IMR-90 (cell line): ENCODE measurements at regions not wholly inside any gene's neighbourhood (a gene's known extent, or its start where the extent isn't known, plus 50 kb on each side); places are given as distances from the start of the nearest gene placed in this dataset.
A peak's percentile ranks its signal among the peaks of the same experiment; 100 is the strongest.

ENCODE experiments used
- ATAC-seq: fragments of 200-7000 bp; cut with Tn5 transposase; 2 replicates; pipeline ENCODE4 v1.9.1; 2020; ENCODE audit warnings: low read depth, mild to moderate bottlenecking, moderate library complexity
- BruUV-seq: library from RNA; stranded (reverse); fragments of 400-500 nt; replicated peaks from 2 replicates; lab custom pipeline; 2021; lab: Mats Ljungman, UMichigan
- CTCF ChIA-PET: fragments of 300-600 bp; formaldehyde crosslinking; extraction: SDS; loops from one replicate; lab custom pipeline; 2021; ENCODE audit warnings: antibody characterized with exemption; lab: Yijun Ruan, JAX
- POLR2A ChIA-PET: fragments of 300-600 bp; sonication (Branson Sonifier 250); formaldehyde crosslinking; loops from one replicate; lab custom pipeline; 2022; ENCODE audit warnings: antibody characterized with exemption; ENCODE audit not compliant: unreplicated experiment; lab: Charles Lee
- DNase-seq: peaks from one replicate; pipeline ENCODE4 v3.0.0; 2013
- H2AFZ ChIP-seq: replicated peaks from 2 replicates; pipeline ENCODE3; 2013; ENCODE audit warnings: low read length, mild to moderate bottlenecking; ENCODE audit not compliant: poor library complexity
- H2AK5ac ChIP-seq: 2 replicates; pipeline ENCODE4 v1.6.1; 2013; ENCODE audit warnings: low read depth, low read length, inconsistent platforms
- H2AK9ac ChIP-seq: replicated peaks from 2 replicates; pipeline ENCODE3; 2013; ENCODE audit warnings: mild to moderate bottlenecking, low read depth, low read length, moderate library complexity; ENCODE audit not compliant: poor library complexity
- H2BK120ac ChIP-seq: 2 replicates; pipeline ENCODE4 v1.6.1; 2013; ENCODE audit warnings: low read depth, low read length, inconsistent platforms
- H2BK15ac ChIP-seq: 3 replicates; pipeline ENCODE4 v1.6.1; 2013; ENCODE audit warnings: low read depth, low read length, inconsistent platforms
- H2BK20ac ChIP-seq: 2 replicates; pipeline ENCODE4 v1.6.1; 2013; ENCODE audit warnings: low read depth, mild to moderate bottlenecking, inconsistent platforms, low read length, moderate library complexity
- H2BK5ac ChIP-seq: 2 replicates; pipeline ENCODE4 v1.6.1; 2013; ENCODE audit warnings: mild to moderate bottlenecking, low read depth, low read length, inconsistent platforms; ENCODE audit not compliant: poor library complexity, severe bottlenecking
- H3K14ac ChIP-seq: replicated peaks from 2 replicates; pipeline ENCODE4 v1.6.1; 2013; ENCODE audit warnings: low read depth, low read length, inconsistent platforms
- H3K18ac ChIP-seq: 2 replicates; pipeline ENCODE4 v1.6.1; 2013; ENCODE audit warnings: low read depth, low read length, control low read depth
- H3K23ac ChIP-seq: 2 replicates; pipeline ENCODE4 v1.6.1; 2013; ENCODE audit warnings: low read depth, low read length, inconsistent platforms
- H3K27ac ChIP-seq: 2 replicates; pipeline ENCODE4 v1.5.1; 2013; ENCODE audit warnings: mild to moderate bottlenecking, control low read depth, low read length; ENCODE audit not compliant: insufficient read depth
- H3K27me3 ChIP-seq: 2 replicates; pipeline ENCODE4 v1.6.1; 2013; ENCODE audit warnings: low read length; ENCODE audit not compliant: control insufficient read depth, insufficient read depth
- H3K36me3 ChIP-seq: 2 replicates; pipeline ENCODE4 v1.6.1; 2013; ENCODE audit warnings: low read length, mixed read lengths; ENCODE audit not compliant: control insufficient read depth, insufficient read depth
- H3K4ac ChIP-seq: 2 replicates; pipeline ENCODE4 v1.6.1; 2013; ENCODE audit warnings: low read depth, low read length, inconsistent platforms
- H3K4me1 ChIP-seq: 2 replicates; pipeline ENCODE4 v1.6.1; 2013; ENCODE audit warnings: low read length, mixed read lengths; ENCODE audit not compliant: control insufficient read depth, insufficient read depth
- H3K4me2 ChIP-seq: 2 replicates; pipeline ENCODE4 v1.6.1; 2013; ENCODE audit warnings: low read depth, mild to moderate bottlenecking, control low read depth, low read length, moderate library complexity
- H3K4me3 ChIP-seq: 2 replicates; pipeline ENCODE4 v1.5.1; 2013; ENCODE audit warnings: low read depth, mild to moderate bottlenecking, control low read depth, low read length, moderate library complexity; ENCODE audit not compliant: insufficient read depth
- H3K56ac ChIP-seq: 2 replicates; pipeline ENCODE4 v1.6.1; 2013; ENCODE audit warnings: low read length, inconsistent platforms; ENCODE audit not compliant: insufficient read depth; ENCODE audit errors: extremely low read depth
- H3K79me1 ChIP-seq, 2 experiments: 2 replicates each; pipeline ENCODE4 v1.6.1; 2013; ENCODE audit warnings: low read length in 2 of 2, inconsistent platforms in 1 of 2, low read depth in 1 of 2
- H3K9ac ChIP-seq: 2 replicates; pipeline ENCODE4 v1.6.1; 2013; ENCODE audit warnings: low read depth, low read length, control low read depth
- H3K9me1 ChIP-seq: 2 replicates; pipeline ENCODE4 v1.6.1; 2013; ENCODE audit warnings: low read length, inconsistent platforms; ENCODE audit not compliant: insufficient read depth
- H3K9me3 ChIP-seq: 2 replicates; pipeline ENCODE4 v1.6.1; 2013; ENCODE audit warnings: low read length; ENCODE audit not compliant: control insufficient read depth, insufficient read depth
- H4K20me1 ChIP-seq: 2 replicates; pipeline ENCODE4 v1.6.1; 2013; ENCODE audit warnings: low read length, inconsistent platforms; ENCODE audit not compliant: insufficient read depth
- H4K5ac ChIP-seq: 2 replicates; pipeline ENCODE4 v1.6.1; 2013; ENCODE audit warnings: mild to moderate bottlenecking, low read depth, low read length, control low read depth
- H4K8ac ChIP-seq, 2 experiments: 2 replicates each; pipeline ENCODE4 v1.6.1; 2013; ENCODE audit warnings: low read depth in 2 of 2, low read length in 2 of 2, control low read depth in 1 of 2, inconsistent platforms in 1 of 2
- H4K91ac ChIP-seq: 2 replicates; pipeline ENCODE4 v1.6.1; 2013; ENCODE audit warnings: low read depth, low read length, inconsistent platforms; ENCODE audit not compliant: insufficient read depth
- MAZ ChIP-seq: IDR thresholded peaks from 2 replicates; pipeline ENCODE4 v1.6.1; 2012; ENCODE audit warnings: low read depth, mild to moderate bottlenecking, low read length, improper control_type of control experiment, moderate library complexity, borderline replicate concordance
- MXI1 ChIP-seq: IDR thresholded peaks from 2 replicates; pipeline ENCODE4 v1.6.1; 2012; ENCODE audit warnings: low read depth, mild to moderate bottlenecking, low read length, moderate library complexity, borderline replicate concordance
- POLR2A ChIP-seq: IDR thresholded peaks from 2 replicates; pipeline ENCODE4 v1.6.1; 2012; ENCODE audit warnings: mild to moderate bottlenecking, low read depth, low read length
- WGBS, 2 experiments: methylation state at CpG; one replicate each; pipeline versions ENCODE4 v1.1.5 to v1.1.7; 2013; ENCODE audit warnings: missing lambda C conversion rate in 2 of 2; ENCODE audit not compliant: insufficient read length in 1 of 2; ENCODE audit errors: extremely low coverage in 2 of 2; 5-methylcytosine and 5-hydroxymethylcytosine counted together
- dilution Hi-C: fragments of 300-500 bp; cut with HindIII; formaldehyde crosslinking; loops from one replicate; pipeline ENCODE4 v1.14.3; 2018; ENCODE audit warnings: low sequenced_read_pairs; ENCODE audit not compliant: unreplicated experiment
- in situ Hi-C: fragments of 300-500 bp; cut with MboI; formaldehyde crosslinking; loops from 3 replicates; pipeline ENCODE4 v1.14.3; 2019; ENCODE audit warnings: low sequenced_read_pairs, inconsistent platforms, mixed read lengths
- intact Hi-C: fragments of 100-400 bp; cut with micrococcal nuclease; formaldehyde crosslinking; loops from 2 replicates; pipeline ENCODE4 v1.10.0; 2022

DNA sequence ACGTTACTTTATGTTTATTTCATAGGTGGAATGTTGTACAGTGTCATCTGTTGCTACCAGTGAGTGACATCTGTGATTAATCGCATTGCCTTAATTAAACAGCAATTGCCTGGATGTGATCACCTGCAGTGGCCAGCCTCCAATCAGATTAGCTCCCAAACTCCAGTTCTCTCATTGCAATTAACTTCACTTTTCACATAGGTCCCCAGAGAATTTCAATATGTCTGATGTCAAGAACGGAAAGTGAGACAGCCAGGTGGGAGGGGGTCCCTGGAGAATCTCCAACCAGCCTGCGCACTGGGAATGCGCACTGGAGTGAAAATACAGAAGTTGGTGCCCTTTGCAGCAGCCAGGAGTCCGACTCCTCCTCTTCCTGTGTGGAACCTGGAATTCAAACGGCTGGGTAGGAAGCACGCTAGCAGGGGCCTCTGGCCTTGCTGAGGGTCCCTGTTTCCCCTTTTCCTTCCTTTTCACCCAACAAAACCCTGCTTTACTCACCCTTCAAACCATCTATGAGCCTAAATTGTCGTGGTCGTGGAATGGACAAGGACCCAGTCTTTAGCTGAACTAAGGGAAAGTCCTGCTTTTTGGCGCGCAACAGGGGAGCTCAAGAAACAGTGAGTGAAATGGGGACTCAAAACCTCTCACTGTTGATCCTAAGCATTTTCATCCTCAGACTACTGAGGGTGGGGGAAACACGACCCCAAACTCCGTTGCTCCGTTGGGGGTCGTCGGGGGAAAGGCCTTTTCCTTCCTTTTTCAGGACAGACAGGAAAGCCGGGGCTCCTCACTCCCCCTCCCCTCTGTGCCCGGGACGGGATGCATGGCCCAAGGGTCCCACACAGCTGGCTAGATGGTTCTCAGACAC, 1355.5 kb upstream of the LRRTM3 start (continued):
- TF ChIP-seq MXI1 (no peak), POLR2A (no peak)

DNA sequence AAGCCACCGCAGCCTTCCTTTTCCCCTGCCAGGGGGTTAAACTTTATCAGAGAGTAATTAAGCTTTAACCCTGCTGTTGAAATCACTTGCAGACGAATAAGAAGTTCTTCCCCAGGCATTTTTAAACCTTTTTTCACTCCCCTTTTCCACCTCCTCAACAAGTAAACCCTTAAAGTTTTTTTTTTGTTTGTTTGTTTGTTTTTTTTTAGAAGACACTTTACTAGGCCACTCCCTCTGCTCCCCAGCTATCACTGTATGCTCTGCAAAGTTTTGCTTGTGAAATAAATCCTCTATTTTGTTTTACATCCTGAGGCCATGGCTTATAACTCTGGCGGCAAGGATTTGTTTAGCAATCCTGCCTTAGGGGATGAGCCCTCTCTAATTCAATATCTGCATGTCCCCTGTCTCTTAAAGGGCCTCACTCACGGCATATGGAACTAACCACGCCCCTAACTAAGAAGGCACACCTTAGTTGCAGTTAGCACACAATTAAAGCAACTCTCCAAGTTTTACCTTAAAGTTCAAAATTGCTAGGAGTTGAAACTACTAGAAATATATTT, 1354.7 kb upstream of the LRRTM3 start:
- CTCF ChIA-PET = interaction anchor here (0.7 kb wide), 1 partner anchor 242 kb away, joined by 3 read pairs; no protein-coding TSS in a partner anchor
- Histone ChIP-seq H2AK5ac (no peak overlapping the region), H3K4me2 (peak overlapping the region; percentile 93), H3K4me1 (no peaks in the 10 kb centered on the region), H2BK120ac (no peak overlapping the region), H3K4ac (peak overlapping the region; percentile 77; the same call in 1 of the 2 replicates), H2BK15ac (no peak overlapping the region), H3K9me1 (no peaks in the 10 kb centered on the region), H3K27me3 (no peaks in the 10 kb centered on the region), H3K9me3 (no peaks in the 10 kb centered on the region), H4K8ac (peak overlapping the region in 1 of 2 experiments; percentile 95; a peak in 2 of 4 replicates), H3K23ac (no peak overlapping the region), H3K18ac (no peak overlapping the region), H2BK20ac (no peak overlapping the region), H3K9ac (peak overlapping the region; percentile 88), H3K4me3 (peak overlapping the region; percentile 63), H2BK5ac (no peak overlapping the region), H4K20me1 (no peaks in the 10 kb centered on the region), H3K27ac (peak overlapping the region; percentile 67; the same call in 1 of the 2 replicates), H2AFZ (peak overlapping the region; percentile 91), H3K79me1 (no peaks in the 10 kb centered on the region), H4K91ac (no peak overlapping the region), H4K5ac (no peak overlapping the region), H3K36me3 (no peaks in the 10 kb centered on the region), H3K56ac (no peak overlapping the region), H3K14ac (no peak overlapping the region), H2AK9ac (no peak overlapping the region)
- dilution Hi-C loops (no loop called here), intact Hi-C loops (no loop called here), in situ Hi-C loops (no loop called here)
- WGBS, 2 experiments = 0% methylated on average over 1 of the region's 5 CpGs; no CpG with 5 or more reads in 1 of the 2 experiments
- TF ChIP-seq MAZ = no peak
- TF ChIP-seq MXI1 = no peak
- DNase-seq (no peak), ATAC-seq (peak; percentile 42)
- POLR2A ChIA-PET = no interaction called here
- no TSS peak for BruUV-seq
